GM12864 (cell line): ENCODE measurements at regions not wholly inside any gene's neighbourhood (a gene's known extent, or its start where the extent isn't known, plus 50 kb on each side); places are given as distances from the start of the nearest gene placed in this dataset.

Source experiments
- DNase-seq: peaks from one replicate; pipeline ENCODE4 v3.0.0-alpha.2; 2011; ENCODE audit warnings: low read depth
- H3K4me3 ChIP-seq: 2 replicates; pipeline ENCODE4 v1.5.1; 2011; ENCODE audit warnings: mild to moderate bottlenecking, low read depth, low read length, control low read depth
- TF ChIP-seq, protein P1 (sequence below): IDR thresholded peaks from 2 replicates; pipeline ENCODE4 v1.5.1; 2011; ENCODE audit warnings: low read depth, mild to moderate bottlenecking, moderate library complexity, low read length, control low read depth, inconsistent platforms; ENCODE audit errors: missing control alignments

DNA sequence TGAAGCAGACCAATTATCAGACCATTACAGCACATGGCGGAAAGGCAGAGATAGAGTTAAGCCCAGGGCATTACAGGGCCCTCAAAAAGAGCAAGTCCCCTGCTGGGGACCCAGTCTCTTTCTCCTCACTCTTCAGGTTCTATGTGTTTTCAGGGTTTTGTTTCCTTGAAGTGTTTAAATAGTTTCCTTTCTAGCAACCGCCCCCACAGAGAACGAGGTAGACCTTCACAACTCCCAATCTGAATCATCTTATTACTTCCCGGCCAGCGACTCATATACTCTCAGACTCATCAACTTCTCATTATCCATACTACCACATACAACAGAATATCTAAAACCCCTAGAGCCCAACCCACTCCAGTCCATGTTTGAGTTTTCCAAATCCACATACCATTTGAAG lies 526.6 kb upstream of the ARID1B start:
- TF ChIP-seq, protein P1, sequence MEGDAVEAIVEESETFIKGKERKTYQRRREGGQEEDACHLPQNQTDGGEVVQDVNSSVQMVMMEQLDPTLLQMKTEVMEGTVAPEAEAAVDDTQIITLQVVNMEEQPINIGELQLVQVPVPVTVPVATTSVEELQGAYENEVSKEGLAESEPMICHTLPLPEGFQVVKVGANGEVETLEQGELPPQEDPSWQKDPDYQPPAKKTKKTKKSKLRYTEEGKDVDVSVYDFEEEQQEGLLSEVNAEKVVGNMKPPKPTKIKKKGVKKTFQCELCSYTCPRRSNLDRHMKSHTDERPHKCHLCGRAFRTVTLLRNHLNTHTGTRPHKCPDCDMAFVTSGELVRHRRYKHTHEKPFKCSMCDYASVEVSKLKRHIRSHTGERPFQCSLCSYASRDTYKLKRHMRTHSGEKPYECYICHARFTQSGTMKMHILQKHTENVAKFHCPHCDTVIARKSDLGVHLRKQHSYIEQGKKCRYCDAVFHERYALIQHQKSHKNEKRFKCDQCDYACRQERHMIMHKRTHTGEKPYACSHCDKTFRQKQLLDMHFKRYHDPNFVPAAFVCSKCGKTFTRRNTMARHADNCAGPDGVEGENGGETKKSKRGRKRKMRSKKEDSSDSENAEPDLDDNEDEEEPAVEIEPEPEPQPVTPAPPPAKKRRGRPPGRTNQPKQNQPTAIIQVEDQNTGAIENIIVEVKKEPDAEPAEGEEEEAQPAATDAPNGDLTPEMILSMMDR: no peak
- DNase-seq: no peak
- no peak overlapping the region for H3K4me3 ChIP-seq

DNA sequence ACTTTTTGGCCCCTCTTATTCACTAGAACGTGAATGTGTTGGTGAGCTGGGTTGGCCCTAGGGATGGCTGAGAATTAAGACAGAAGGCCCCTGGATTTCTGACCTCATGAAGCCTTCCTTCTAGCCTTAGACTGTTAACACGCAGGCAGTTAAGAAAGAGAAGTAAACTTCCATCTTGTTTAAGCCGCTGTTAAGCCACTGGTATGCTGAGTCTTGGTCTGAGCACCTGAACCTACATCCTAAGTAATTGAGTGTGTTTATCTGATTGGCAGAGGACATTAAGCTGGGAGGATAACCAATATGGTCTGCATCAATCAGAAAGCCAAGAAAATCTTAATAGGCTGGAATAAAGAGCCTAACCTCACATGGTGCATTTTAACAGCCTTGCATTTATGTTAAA lies 535.0 kb upstream of the ARID1B start:
- no peak for DNase-seq
- TF ChIP-seq, protein P1: no peak
- no peak overlapping the region for H3K4me3 ChIP-seq

DNA sequence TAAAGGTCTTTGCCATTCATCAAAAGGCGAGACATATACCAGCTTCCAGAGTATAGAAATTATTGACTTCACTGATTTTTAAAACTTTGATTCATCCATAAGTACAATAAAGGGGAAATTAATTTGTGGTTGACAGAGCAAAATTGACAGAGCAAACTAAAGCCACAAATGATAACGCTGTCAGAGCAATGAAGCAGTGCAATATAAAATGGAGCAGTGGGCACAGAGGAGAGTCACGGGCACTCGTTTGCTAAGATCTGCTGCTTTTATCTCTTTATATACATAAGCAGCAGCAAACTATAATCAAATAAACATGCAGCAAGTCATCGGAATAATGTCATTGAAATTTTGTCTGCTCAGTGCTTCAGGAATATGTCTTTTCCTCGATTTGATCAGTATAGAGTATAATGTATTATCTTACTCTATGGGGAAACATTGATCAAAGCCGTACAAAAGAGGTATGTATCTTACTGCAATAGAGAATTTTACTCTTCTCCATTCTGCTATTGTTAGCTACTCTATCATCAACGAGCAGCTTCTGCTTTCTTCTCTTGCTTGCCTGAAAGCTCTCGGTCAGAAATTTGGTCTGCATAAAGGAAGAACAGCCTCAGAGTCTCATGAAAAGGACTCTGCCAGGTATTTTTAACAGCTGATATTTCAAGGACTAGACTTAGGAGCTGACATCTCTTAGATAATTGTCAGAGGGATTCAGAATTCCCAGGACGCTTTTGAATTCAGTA lies 546.0 kb upstream of the ARID1B start:
- TF ChIP-seq, protein P1: no peak

DNA sequence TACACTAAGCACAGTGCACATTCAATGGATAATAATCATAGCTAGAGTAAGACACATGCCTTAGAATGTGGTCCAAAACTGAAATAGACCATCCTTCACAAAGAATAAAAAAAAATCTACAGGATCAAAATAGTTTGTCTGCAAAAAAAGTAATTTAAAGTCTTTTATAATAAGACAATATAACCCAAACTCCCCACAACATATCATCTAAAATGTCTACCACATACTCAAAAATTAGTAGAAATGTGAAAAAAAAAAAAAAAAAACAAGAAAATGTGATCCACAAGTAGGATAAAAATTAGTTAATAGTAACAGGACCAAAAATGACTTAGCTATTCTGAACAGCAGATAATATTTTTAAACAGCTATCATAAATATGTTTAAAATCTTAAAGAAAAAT lies 557.2 kb upstream of the ARID1B start:
- H3K4me3 ChIP-seq: no peak overlapping the region

More for the DNA sequence above, 546.0 kb upstream of the ARID1B start:
- no peak overlapping the region for H3K4me3 ChIP-seq
- DNase-seq: no peak

DNA sequence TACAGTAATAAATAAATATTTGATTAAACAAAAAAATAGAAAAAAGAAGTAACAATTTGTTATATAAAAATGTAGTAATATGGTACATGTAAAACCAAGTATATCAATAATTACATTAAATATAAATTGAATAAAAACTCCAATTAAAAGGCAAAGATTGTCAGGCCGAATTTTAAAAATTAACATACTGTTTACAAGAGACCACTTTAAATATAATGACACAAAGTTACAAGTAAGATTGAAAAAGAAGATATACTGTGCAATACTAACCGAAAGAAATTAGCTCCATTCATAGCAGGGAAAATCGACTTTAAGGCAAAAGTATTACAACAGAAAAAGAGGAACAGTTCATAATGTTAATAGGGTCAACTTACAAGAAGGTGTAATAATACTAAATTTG lies 571.5 kb upstream of the ARID1B start:
- no peak for DNase-seq
- TF ChIP-seq, protein P1: no peak
- no peak overlapping the region for H3K4me3 ChIP-seq

More for the DNA sequence above, 557.2 kb upstream of the ARID1B start:
- DNase-seq: no peak
- TF ChIP-seq, protein P1: no peak

DNA sequence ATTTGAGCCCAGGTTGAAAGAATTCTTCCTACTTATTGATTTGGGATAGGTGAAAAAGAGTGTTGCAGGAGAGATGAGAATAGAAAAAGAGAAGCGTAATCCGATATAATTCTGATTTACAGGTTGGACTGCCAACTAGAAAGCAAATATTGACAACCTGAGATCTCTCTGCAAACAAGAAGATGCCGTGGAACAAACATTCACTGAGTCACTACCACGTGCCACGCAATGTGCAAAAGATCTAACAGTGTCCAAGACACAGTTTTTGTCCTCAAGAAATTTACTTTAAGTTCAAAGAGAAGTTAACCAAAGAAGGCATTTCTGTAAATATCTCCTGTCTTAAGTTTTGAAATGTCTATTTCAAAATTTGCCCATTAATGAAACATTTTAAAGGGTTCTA lies 578.0 kb upstream of the ARID1B start:
- DNase-seq: no peak
- TF ChIP-seq, protein P1: no peak

DNA sequence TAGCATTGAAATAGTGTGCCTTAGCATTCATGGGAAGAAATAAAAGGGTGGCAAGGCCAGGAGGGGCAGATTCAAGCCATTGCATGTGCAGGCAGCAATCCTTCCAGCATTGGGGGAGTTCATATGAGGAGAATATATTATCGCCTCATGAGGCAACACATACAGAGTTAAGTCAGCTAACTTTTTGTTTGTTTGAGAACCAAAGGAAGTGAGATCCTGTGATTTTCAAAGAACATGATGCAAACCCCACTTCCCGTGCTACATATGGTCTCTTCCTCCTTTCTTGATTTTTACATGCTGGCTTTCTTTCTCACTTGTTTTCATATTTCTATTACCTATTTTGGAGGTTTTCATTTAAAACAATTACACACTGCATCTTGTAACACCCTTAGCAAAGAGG lies 579.7 kb upstream of the ARID1B start:
- TF ChIP-seq, protein P1: no peak
- no peak for DNase-seq
- no peak overlapping the region for H3K4me3 ChIP-seq

More for the DNA sequence above, 578.0 kb upstream of the ARID1B start:
- H3K4me3 ChIP-seq: no peak overlapping the region
